ENCODE measurements at regions not wholly inside any gene's neighbourhood (a gene's known extent, or its start where the extent isn't known, plus 50 kb on each side); places are given as distances from the start of the nearest gene placed in this dataset.
"Not testable (repeated sequence)": the region's sequence is repeated elsewhere in the genome, so short reads cannot be mapped to it uniquely, and the experiment has no call there.

DNA sequence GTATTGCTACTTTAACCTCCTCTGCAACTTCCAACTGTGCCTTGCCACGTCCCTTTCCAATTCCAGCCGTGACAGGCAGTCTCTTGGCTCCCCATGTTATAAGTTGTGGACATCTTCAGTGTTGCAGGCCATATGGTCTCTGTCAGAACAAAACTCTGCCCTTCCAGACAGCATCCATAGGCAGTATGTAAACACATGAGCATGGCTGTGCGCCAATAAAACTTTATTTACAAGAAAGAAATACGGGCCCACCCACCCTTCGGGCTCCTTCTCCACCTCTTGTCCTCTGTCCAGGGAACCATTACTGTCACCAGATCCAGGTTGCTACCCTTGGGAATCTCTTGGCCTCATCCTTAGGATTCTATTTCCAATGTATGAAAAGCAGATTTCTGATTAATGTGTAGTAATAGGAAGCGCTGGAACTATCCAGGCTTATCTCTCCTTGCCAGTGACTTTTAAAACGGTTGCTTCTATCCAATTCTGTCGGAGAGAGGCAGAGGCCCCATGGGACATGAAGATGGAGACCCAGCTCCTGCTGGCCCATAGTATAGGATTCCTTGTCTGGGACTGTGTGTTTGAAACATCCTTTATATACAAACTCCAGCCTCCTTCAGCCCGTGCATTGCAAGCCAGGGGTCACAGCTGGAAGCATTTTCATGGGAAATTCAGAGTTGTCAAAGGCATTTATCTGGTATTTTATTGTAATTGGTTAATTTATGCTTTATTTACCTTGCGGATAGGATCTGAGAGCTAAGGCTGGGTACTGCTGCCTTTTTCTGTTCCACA is 114.4 kb downstream of the ZNF664 start:
- Mint-ChIP-seq H3K4me3 (no peak overlapping the region), H3K27me3 (peaks cover 13% of the 10 kb centered on the region), H3K27ac (ENCODE audit: low read depth) (no peak overlapping the region), H3K9me3 (no peaks in the 10 kb centered on the region), H3K36me3 (ENCODE audit: insufficient read depth) (no peaks in the 10 kb centered on the region), H3K4me1 (no peaks in the 10 kb centered on the region)
- DNase-seq (ENCODE audit: low spot score in 2 of 2) (no peak), ATAC-seq (replicated peaks; ENCODE audit: extremely low read depth, poor library complexity, severe bottlenecking) (no peak)

DNA sequence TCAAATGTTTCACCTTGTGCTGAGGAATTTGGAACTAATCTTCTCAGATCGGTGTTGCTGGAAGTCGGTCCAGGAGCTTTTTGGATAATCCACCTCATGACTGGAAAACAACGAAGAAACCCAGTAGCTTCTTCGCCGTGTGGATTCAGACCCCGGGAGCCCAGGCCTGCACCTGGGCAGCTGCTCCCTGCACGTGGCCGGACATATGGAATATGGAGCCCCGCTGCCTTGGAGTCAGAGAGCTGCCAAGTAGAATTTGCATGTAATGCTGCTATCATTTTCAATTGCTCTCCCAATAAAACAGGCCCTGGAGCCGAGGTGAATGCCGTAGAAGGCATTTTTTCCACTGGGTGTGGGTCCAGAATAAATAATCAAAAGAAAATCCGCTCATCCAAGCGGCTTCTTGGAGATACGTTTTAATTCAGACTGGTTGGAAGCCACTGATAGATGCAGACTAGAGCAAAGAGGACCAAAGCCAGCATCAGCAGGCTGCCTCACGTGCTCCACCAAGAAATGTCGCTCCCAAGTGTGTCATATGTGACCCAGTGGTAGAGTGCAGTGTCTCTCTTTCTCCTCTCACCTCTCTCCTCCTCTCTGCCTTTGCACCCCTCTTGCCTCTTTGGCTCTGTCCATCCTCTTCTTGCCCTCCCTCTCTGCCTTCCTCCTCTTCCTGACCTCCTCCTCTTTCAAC is 115.3 kb downstream of the ZNF664 start:
- Mint-ChIP-seq H3K9me3 (no peaks in the 10 kb centered on the region), H3K27me3 (peaks cover 13% of the 10 kb centered on the region), H3K36me3 (ENCODE audit: insufficient read depth) (no peaks in the 10 kb centered on the region), H3K4me1 (no peaks in the 10 kb centered on the region), H3K4me3 (no peak overlapping the region), H3K27ac (ENCODE audit: low read depth) (no peak overlapping the region)
- ATAC-seq (replicated peaks; ENCODE audit: extremely low read depth, poor library complexity, severe bottlenecking), result no peak
- no peak for DNase-seq (ENCODE audit: low spot score in 2 of 2)

DNA sequence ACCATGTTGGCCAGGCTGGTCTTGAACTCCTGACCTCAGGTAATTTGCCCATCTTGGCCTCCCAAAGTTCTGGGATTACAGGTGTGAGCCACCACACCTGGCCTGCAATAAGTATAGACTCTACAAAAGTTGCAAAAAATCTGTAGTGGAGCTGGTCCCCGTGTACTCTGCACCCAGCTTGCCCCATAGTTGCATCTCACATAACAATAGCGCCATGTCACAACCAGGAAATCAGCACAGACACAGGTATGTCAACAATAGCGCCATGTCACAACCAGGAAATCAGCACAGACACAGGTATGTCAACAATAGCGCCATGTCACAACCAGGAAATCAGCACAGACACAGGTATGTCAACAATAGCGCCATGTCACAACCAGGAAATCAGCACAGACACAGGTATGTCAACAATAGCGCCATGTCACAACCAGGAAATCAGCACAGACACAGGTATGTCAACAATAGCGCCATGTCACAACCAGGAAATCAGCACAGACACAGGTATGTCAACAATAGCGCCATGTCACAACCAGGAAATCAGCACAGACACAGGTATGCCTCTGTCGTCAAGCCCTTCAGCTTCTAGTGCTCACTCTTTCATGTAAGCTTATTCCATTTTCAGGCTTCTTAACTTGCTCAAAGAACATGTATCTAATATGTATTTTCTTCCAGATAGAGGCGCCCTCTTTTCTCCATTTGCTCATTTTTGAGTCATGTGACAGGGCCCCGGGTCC is 116.3 kb downstream of the ZNF664 start:
- H3K27ac Mint-ChIP-seq (ENCODE audit: low read depth); ATAC-seq (replicated peaks; ENCODE audit: extremely low read depth, poor library complexity, severe bottlenecking); H3K4me3 Mint-ChIP-seq; DNase-seq (ENCODE audit: low spot score in 2 of 2); H3K9me3 Mint-ChIP-seq; H3K36me3 Mint-ChIP-seq (ENCODE audit: insufficient read depth); H3K4me1 Mint-ChIP-seq: not testable (repeated sequence)
- H3K27me3 Mint-ChIP-seq, result peaks cover 13% of the 10 kb centered on the region

DNA sequence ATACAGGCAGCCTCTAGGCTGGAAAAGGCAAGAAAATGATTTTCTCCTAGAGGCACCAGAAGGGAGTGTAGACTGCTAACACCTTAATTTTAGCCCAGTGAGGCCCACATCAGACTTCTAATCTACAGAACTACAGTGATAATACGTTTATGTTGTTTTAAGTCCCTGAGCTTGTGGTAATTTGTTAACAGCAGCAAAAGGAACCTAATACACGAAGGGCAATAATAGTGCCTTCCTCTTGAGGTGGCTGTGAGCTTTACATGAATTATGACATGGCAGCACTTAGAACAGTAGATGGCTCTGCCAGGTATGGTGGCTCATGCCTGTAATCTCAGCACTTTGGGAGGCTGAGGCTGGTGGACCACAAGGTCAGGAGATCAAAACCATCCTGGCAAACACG is 118.8 kb downstream of the ZNF664 start:
- H3K4me3 Mint-ChIP-seq, result no peak overlapping the region
- no peak overlapping the region for H3K27ac Mint-ChIP-seq (ENCODE audit: low read depth)
- no peak for ATAC-seq (replicated peaks; ENCODE audit: extremely low read depth, poor library complexity, severe bottlenecking)
- no peaks in the 10 kb centered on the region for H3K27me3 Mint-ChIP-seq
- no peak for DNase-seq (ENCODE audit: low spot score in 2 of 2)
- no peaks in the 10 kb centered on the region for H3K4me1 Mint-ChIP-seq
- no peaks in the 10 kb centered on the region for H3K9me3 Mint-ChIP-seq
- H3K36me3 Mint-ChIP-seq (ENCODE audit: insufficient read depth), result no peaks in the 10 kb centered on the region

GRCh38 chr12:124092532-124092931 is 119.5 kb downstream of the ZNF664 start:
- H3K27me3 Mint-ChIP-seq; H3K9me3 Mint-ChIP-seq; H3K4me1 Mint-ChIP-seq; H3K36me3 Mint-ChIP-seq (ENCODE audit: insufficient read depth); H3K27ac Mint-ChIP-seq (ENCODE audit: low read depth); DNase-seq (ENCODE audit: low spot score in 2 of 2); H3K4me3 Mint-ChIP-seq; ATAC-seq (replicated peaks; ENCODE audit: extremely low read depth, poor library complexity, severe bottlenecking): not testable (repeated sequence)

GRCh38 chr12:124093297-124093696 is 120.3 kb downstream of the ZNF664 start:
- H3K9me3 Mint-ChIP-seq, result no peaks in the 10 kb centered on the region
- ATAC-seq (replicated peaks; ENCODE audit: extremely low read depth, poor library complexity, severe bottlenecking) (no peak), DNase-seq (ENCODE audit: low spot score in 2 of 2) (no peak)
- no peaks in the 10 kb centered on the region for H3K27me3 Mint-ChIP-seq
- H3K4me1 Mint-ChIP-seq, result no peaks in the 10 kb centered on the region
- no peaks in the 10 kb centered on the region for H3K36me3 Mint-ChIP-seq (ENCODE audit: insufficient read depth)
- H3K4me3 Mint-ChIP-seq, result no peak overlapping the region
- H3K27ac Mint-ChIP-seq (ENCODE audit: low read depth), result no peak overlapping the region

DNA sequence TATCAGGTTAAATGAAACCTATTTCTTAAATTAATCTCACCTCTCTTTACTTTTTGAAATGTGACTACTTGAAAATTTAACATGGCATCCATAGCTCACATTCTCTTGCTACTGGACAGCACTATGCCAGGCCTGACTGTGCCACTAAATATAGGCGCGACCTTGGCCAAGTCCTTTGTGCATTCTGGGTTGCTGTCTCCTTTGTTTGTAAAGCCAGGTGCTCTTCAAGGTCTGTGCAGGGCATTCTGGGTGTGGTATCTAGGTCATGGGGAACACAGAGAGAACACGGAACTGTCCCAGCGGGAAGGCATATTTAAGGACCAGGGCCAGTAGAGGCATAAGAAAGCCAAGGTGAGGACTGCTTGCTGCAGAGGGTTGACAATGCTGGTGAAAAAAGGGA is 121.2 kb downstream of the ZNF664 start:
- no peaks in the 10 kb centered on the region for H3K4me1 Mint-ChIP-seq
- no peak overlapping the region for H3K27ac Mint-ChIP-seq (ENCODE audit: low read depth)
- H3K9me3 Mint-ChIP-seq, result no peaks in the 10 kb centered on the region
- H3K27me3 Mint-ChIP-seq, result peaks cover 9% of the 10 kb centered on the region
- H3K4me3 Mint-ChIP-seq, result no peak overlapping the region
- DNase-seq (ENCODE audit: low spot score in 2 of 2), result no peak
- ATAC-seq (replicated peaks; ENCODE audit: extremely low read depth, poor library complexity, severe bottlenecking), result no peak
- H3K36me3 Mint-ChIP-seq (ENCODE audit: insufficient read depth), result no peaks in the 10 kb centered on the region

- H3K27me3 Mint-ChIP-seq, result peaks cover 14% of the 10 kb centered on the region
- no peak overlapping the region for H3K4me3 Mint-ChIP-seq
- H3K36me3 Mint-ChIP-seq (ENCODE audit: insufficient read depth), result no peaks in the 10 kb centered on the region
- H3K9me3 Mint-ChIP-seq, result no peaks in the 10 kb centered on the region
- DNase-seq (ENCODE audit: low spot score in 2 of 2) (no peak), ATAC-seq (replicated peaks; ENCODE audit: extremely low read depth, poor library complexity, severe bottlenecking) (no peak)
- no peak overlapping the region for H3K27ac Mint-ChIP-seq (ENCODE audit: low read depth)
- no peaks in the 10 kb centered on the region for H3K4me1 Mint-ChIP-seq
Measured at GRCh38 chr12:124094733-124095132, 121.7 kb downstream of the ZNF664 start.

DNA sequence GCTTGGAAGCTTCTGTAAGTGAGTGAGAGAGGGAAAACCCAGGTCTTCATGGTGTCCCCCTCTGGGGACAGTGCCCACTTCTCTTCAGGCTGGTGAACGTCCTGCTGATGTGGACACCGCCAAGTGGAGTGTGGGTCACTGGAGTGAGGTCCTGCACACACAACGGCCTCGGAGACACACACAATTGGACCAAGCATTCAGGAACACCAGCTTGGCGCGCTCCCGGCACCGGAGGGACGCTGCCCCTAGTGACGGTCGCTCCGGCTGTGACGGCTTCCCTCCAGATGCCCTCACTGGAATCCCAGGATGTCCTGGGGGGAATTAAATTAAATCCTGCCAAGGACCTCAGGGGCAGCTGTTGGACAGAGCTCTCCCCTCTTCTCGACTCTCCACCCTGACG is 123.1 kb downstream of the ZNF664 start:
- Mint-ChIP-seq H3K9me3 (no peaks in the 10 kb centered on the region), H3K27me3 (peaks cover 23% of the 10 kb centered on the region), H3K36me3 (ENCODE audit: insufficient read depth) (no peaks in the 10 kb centered on the region), H3K4me1 (no peaks in the 10 kb centered on the region), H3K27ac (ENCODE audit: low read depth) (no peak overlapping the region), H3K4me3 (no peak overlapping the region)
- DNase-seq (ENCODE audit: low spot score in 2 of 2), result no peak
- ATAC-seq (replicated peaks; ENCODE audit: extremely low read depth, poor library complexity, severe bottlenecking), result no peak

GRCh38 chr12:124096869-124097434 is 123.9 kb downstream of the ZNF664 start:
- no peaks in the 10 kb centered on the region for H3K36me3 Mint-ChIP-seq (ENCODE audit: insufficient read depth)
- no peak overlapping the region for H3K27ac Mint-ChIP-seq (ENCODE audit: low read depth)
- no peaks in the 10 kb centered on the region for H3K9me3 Mint-ChIP-seq
- no peak overlapping the region for H3K4me3 Mint-ChIP-seq
- peaks cover 25% of the 10 kb centered on the region for H3K27me3 Mint-ChIP-seq
- DNase-seq (ENCODE audit: low spot score in 2 of 2), result no peak
- no peaks in the 10 kb centered on the region for H3K4me1 Mint-ChIP-seq
- ATAC-seq (replicated peaks; ENCODE audit: extremely low read depth, poor library complexity, severe bottlenecking), result no peak

DNA sequence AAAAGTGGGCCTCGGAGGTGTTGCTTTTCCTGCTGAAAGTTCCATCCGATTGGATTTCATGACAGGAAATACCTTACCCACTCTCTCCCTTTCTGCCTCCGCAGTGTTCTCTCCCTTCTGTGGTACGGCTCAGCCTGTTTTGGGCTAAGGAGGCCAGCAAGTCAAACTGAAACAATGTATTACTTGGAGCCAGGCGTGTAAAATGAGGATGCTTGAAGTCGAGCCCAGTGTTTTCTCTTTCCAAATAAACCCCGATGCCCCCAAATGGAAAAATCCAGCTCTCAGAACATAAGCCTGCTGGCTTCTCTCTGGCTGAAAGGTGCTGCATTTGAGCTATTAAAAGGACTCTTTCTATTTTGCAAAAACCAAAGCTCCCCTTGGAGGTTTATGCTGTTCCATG is 124.7 kb downstream of the ZNF664 start:
- Mint-ChIP-seq H3K4me3 (no peak overlapping the region), H3K36me3 (ENCODE audit: insufficient read depth) (no peaks in the 10 kb centered on the region), H3K4me1 (no peaks in the 10 kb centered on the region), H3K27me3 (peaks cover 25% of the 10 kb centered on the region), H3K9me3 (no peaks in the 10 kb centered on the region), H3K27ac (ENCODE audit: low read depth) (no peak overlapping the region)
- no peak for ATAC-seq (replicated peaks; ENCODE audit: extremely low read depth, poor library complexity, severe bottlenecking)
- no peak for DNase-seq (ENCODE audit: low spot score in 2 of 2)

GRCh38 chr12:124098101-124098757 is 125.2 kb downstream of the ZNF664 start:
- Mint-ChIP-seq H3K4me1 (no peaks in the 10 kb centered on the region), H3K4me3 (no peak overlapping the region), H3K9me3 (no peaks in the 10 kb centered on the region), H3K27me3 (peaks cover 25% of the 10 kb centered on the region), H3K27ac (ENCODE audit: low read depth) (no peak overlapping the region), H3K36me3 (ENCODE audit: insufficient read depth) (no peaks in the 10 kb centered on the region)
- DNase-seq (ENCODE audit: low spot score in 2 of 2) (no peak), ATAC-seq (replicated peaks; ENCODE audit: extremely low read depth, poor library complexity, severe bottlenecking) (no peak)

Measured in central memory CD8-positive, alpha-beta T cell (primary cell).